Activated CD8-positive, alpha-beta memory T cell treated with anti-CD3 and anti-CD28 coated beads for 4 hours (primary cell): ENCODE measurements at regions not wholly inside any gene's neighbourhood (a gene's known extent, or its start where the extent isn't known, plus 50 kb on each side); places are given as distances from the start of the nearest gene placed in this dataset.
"Not testable (repeated sequence)": the region's sequence is repeated elsewhere in the genome, so short reads cannot be mapped to it uniquely, and the experiment has no call there.

Experiments used
- DNase-seq, 2 donors: peaks; one replicate each; pipeline ENCODE4 v3.0.0-alpha.2; 2020; ENCODE audit warnings: low read depth in 2 of 2

DNA sequence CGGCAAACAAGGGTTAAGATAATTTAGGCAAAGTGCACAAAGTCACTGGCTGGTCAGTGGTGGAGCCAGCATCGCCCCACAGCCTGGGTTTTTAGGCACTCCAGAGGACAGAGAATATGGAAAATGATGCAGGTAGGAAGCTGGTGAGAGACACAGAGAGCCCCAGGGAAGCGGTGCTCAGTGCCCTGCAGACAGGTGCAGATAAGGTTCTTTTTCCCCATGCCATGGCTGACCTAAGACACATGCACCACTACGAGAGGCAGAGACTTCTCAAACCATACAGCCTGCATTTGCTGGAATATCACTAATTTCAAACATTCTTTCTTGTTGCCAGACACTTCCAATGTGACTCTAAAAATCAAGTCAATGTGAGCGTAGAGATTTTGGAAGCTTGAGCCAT is 205.7 kb upstream of the APCDD1 start:
- no peak for DNase-seq

DNA sequence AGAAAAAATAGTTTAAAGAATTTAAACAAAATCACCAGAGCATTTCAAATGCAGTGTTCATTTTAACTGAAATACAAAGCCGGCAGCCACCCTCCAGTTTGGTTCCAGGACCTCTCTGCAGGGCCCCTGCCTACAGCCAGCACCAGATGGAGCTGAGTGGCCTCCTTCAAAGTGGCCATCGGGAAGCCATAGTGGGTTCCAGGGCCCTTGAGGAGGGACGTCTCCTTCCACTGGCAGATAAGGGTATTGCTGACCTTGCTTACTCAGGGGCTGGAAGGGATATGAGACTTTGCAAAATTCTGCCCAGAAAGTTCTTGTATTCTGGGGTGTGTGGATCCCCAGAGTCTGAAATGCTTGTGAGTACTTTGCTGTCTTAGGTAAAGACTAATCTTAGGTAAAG is 205.2 kb upstream of the APCDD1 start:
- DNase-seq, result no peak

DNA sequence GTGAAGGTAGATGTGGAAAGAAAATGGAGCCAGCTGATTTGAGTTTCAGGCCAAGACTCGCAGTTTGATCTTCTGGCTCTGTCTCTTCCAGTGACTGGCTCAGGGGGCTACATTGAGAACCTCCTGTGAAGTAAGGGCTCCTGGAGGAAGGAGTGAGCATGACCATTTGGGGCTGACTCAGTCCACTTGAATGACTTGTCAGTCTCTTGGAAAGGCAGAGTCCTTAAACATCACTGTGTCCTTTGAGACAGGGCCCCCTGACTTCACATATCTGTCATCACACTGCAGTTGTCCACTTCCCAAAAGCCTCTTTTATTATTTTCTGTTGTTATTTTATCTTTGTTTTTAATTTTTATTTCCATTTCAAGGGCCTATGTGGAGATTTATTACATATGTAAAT is 204.6 kb upstream of the APCDD1 start:
- no peak for DNase-seq

DNA sequence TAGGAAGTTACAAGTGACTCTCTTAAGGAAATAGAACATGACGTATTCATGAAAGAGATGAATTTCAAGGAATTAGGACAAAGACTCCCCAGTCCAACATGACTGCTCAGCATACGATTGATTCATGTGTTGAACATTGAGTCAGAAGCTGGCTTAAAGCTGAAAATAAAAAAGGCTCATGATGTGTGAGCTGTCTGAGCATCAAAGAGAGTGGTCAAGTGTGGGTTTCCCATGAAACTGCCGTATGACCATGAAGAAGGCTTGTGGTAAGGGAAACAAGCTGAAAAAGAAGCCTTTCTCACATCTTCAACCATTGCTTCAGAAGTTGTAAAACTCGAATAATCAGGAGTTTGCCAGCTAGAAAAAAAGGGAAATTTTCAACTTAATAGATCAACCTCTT is 201.9 kb upstream of the APCDD1 start:
- DNase-seq, result no peak

DNA sequence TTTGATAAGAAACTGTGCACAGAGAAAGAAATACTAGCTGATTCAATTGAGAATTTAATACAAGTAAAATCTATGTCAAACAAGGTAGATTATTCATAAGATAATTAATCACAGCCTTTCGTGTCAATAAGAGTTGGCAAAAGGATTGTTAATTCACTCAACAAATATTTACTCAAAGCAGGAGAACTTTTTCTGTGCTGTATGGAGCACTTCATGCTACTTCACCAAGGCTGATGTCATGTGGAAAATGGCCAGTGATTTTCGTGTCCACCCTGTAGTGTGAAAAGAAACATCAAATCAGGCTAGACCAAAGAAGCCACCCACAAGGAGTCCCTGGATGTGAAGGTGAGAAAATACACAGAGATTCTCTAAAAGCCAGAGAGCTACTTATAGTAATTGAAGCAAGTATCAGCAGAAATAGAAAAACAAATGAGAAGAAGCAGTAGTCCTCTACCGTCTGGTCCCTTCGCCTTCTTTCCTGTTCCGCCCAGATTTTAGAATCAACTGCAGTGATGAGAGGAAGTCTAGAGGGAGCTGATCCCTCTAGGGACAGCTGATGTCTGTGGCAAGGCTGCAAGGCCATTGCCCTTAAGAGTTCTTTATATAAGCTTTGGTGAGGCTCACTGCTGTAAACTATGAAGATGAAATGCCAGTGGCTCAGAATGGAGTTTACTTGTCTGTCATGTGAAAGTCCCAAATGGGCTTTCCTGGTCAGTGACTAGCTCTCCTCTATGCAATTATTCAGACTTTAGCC is 201.3 kb upstream of the APCDD1 start:
- DNase-seq, result no peak

DNA sequence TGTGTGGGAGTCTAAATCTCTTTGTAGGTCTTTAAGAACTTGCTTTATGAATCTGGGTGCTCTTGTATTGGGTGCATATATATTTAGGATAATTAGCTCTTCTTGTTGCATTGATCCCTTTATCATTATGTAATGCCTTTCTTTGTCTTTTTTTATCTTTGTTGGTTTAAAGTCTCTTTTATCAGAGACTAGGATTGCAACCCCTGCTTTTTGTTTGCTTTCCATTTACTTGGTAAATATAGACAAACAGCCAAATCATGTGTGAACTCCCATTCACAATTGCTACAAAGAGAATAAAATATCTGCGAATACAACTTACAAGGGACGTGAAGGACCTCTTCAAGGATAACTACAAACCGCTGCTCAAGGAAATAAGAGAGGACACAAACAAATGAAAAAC is 198.2 kb upstream of the APCDD1 start:
- not testable (repeated sequence) for DNase-seq

DNA sequence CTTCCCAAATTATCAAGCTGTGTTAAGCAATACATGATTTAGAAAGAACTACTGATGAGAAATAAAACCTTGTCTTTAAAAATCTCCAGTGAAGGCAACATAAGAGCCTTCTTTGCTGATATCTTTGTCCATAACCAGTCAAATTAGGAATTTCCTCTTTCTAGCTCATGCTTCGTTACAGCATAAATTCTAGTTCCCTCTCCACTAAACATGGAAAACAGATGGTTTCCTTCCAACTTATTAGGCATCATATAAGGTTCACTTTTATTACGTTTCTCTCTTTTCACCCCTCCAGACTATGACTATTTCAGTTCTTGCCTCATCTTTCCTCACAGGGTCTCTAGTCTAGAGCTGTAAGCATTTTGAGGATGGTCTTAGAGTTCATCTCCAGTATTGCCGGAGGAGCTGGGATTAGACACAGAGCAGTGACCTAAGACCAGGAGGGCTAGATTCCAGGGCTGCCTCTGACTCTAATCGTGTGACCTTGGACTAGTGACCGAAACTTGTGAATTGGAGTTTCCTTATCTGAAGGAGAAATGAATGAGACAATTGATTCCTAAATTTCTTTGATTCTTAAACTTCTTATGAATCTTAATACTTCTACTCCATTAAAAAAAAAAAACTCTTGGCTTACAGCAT is 195.5 kb upstream of the APCDD1 start:
- DNase-seq, result no peak

DNA sequence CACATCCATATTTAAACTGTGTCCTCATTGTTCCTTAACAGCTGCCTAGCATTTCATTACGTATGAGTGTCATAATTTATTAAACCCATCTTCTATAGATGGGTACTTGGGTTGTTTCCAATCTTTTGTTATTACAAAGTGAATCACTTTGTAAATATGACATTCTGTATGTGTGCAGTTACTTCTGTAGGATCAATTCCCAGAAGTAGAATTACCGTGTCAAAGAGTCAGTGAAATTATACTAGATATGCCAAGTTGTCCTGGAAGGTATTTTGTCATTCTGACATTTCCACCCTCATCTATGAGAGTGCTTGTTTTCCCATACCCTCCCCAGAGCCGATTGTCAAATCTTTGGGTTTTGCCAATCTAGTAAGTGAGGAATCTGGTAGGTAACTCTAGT is 194.5 kb upstream of the APCDD1 start:
- DNase-seq, result no peak

DNA sequence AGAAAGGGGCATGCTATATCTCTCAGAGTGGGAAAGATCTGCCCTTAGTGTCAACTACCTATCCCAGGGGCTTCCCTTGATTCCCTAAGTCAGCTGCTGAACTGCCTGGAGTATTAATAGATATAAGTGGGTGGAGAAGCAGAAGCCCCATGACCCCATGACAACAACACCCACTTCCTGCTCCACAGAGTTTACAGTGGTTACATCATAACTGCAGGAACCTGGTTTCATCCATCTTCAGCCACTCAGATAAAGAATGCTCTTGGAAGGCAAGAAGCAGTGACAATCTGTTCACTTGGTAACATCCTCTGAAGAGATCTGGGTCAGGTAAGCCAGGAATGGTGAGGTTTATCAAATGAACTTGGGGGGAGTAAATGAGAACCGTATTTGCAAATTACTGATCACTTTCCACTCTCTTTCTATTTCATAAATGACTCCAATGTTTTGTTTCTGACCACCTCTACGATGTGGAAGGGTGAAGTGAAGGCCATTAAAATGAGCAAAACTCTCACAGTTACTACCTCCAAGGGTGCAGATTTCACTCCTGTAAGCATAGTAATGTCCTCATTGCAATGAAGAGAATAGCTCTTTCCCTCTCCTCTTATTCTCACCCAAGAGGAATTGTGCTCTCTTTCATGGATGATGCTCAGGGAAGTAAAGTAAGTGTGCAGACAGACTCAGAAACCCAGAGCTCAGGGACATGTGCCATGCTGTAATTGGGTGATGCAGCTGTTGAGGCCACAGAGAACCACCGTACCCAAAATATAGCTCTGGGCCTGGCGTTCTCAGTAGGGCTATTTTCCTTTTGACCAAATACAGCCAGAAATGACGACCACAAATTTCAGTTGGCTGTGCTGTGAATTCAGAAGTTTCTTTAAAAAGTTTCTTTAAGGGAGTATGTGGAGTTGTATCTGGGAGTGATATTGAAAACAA is 192.8 kb upstream of the APCDD1 start:
- no peak for DNase-seq

DNA sequence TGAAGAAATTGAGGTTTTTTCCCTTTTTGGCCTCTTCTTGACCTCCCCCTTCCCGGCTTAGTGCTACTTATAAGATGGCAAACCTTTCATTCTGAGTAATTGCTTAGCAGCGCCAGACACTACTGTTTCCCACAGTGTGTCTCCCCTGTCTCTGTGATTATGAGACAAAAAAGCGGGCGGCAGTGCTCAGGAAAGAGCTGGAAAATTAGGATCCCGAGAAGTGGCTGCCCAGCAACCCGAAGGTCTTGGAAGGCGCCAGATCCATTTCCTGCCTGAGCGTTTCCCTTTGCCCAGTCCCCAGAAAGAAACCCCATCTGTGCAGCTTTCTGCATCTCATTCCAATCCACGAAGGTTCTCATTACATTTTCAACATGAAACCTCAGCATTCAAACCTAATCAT is 191.9 kb upstream of the APCDD1 start:
- no peak for DNase-seq

DNA sequence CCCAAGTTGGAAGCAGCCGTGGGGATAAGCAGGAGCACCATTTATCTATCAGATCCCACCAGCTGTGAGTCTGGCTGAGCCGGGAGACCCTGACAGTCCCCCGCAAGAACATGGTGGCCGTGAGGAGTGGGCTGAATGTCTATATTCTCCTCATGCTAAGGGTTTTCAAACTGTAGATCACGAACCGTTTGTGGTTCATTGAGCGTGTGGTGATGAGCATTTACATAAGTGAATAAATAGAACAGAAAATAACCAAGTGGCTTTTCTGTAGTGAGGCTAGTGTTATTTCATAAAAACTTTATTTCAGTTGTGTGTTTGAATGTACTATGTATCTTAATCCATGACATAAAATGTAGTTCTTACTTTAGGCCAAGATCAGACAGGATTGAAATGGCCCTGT is 190.2 kb upstream of the APCDD1 start:
- DNase-seq, result no peak

DNA sequence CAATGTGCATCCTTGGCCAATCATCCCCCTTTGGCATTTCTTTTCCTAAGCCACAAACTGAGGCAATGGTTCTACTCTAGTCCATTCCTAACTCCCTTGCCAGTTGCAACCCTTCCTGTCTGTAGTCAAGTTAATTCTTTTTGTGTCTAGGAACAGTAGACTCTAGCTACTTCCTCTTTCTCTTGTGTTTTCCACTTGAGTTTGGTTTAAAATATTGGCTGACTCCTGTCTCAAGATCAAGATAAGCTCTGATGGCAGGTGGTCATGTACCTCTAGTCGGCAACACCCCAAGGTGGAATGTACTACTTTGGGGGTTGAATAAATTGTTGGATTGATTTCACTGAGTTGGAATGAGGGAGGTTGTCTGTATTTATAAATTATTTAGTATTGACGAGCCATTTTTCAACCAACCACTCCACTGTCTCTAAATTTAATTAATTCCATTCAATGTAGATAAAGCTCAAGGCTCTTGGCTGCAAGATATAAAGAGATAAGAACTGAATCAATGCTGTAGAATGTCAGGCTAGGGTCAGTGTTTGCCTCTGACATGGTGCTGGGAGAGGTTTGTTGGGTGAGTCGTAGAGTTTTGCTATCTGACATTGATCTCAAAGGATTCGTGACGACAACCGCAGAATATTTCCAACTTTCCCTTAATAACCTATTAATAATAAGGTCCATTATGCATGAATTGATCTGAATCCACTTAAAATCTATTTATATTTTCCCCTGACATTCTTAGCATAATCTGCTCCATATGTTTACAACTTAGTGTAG is 188.7 kb upstream of the APCDD1 start:
- DNase-seq, result no peak

DNA sequence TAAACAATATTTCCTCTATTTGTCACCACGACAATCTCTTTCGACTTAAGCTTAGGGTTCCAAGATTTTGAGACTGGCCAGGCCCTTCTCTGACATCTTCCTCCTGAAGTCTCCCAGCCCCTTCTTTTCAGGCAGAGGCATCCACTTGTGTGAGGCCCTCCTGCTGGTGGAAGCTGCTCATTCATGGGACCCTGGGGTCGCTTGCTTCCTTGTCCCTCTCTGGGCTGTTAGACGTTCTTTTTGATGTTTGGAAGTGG is 188.2 kb upstream of the APCDD1 start:
- DNase-seq, result no peak

DNA sequence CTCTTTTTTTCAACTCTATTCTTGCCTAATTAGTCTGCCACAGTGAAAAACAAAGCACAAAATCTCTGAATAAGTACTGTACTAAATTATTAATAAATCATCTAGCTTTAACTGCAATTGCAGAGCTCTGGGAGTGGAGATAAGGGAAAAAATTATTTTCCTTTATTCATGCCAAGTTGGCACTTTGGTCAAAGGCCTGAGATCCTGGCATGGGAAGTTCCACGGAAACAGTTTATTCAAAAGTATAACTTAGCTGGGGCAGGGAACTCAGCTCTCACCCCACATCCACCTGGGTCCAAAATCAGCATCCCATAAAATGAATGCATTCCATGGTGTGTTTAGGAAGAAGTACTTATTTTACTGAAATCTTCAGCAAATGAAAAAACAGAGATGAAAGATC is 185.2 kb upstream of the APCDD1 start:
- no peak for DNase-seq

DNA sequence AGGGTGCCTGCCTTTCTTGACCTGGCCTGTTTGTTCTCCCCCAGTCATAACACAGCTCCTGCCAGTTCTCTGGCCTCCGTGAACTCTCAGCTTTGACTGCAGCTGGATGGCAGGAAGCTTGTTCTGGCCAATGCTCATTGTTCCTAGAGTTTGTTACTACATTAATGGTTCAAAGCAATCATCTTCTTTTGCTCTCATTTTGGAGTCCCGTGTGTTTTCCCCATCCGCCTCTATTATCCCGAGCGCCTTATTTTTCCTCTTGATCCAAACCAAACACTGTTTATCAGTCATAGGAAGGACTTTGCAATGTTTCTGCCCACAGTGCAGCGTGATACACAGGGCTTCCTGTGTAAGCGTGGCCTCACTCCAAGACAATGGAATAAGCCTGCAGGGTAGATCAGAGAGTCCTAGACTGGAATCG is 184.3 kb upstream of the APCDD1 start:
- DNase-seq, result no peak

DNA sequence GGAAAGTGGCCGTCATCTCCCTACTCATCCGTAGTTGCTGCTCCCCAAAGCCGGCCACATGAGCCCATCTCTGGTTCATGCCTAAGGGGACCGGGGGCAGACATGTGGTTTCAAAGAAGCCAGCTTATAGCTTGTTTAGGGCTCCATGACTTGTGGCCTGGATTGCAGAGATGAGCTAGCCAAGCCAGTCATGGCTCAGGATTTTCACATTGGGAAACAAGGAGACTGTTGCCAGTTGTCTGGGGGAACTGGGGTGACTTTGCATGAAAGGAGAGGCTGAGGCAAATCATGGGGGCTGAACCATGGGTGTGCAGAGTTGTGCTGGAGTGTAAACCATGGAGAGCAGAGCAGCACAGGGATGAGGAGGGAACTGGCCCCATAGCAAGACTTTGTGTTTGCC is 183.0 kb upstream of the APCDD1 start:
- DNase-seq, result no peak

DNA sequence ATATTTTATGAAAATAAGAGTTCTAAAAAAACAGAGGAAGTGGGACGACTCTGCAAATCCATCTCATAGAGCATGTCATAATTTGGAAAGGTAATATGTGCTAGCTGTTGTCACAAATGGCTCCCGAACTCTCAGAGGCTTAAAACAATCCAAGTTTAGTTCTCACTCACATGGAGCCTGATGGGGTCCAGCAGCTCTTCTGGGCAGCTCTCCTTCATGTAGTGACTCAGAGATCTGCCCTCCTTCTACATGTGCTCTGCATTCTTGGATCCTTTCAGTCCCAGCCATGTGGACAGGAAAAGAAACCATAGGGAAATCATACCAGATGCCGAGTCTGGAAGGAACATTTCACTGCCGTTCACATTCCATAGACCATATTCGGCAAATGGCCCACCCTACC is 180.1 kb upstream of the APCDD1 start:
- DNase-seq, result no peak

DNA sequence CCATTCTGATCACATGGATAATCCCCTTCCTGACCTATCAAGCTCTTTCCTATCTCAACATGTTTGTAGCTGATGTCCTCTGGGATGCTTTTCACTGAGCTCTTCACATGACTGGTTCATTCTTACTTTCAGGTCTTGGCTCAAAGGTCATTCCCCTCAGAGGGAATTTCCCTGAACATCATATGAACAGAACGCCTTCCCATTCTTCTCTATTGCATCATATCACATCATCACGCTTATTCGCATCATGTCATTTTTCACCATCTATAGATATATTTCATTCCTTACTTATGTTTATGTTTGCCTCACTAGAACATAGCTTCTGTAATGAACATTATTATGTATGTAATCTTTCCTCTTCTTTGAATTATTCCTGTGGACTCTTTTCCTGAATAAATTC is 178.9 kb upstream of the APCDD1 start:
- DNase-seq, result no peak

DNA sequence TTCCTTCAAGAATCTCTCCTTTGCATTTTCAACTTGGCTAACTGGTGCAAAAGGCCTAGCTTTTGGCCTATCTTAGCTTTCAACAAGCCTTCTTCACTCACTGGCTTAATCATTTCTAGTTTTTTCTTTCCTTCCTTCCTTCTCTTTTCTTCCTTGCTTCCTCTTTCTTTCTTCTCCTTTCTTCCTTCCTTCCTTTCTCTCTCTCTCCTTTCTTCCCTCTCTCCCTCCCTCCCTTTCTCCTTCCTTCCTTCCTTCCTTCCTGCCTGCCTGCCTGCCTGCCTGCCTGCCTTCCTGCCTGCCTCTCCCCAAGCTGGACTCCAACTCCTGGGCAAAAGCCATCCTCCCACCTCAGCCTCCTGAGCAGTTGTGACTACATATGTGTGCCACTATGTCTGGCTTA is 176.2 kb upstream of the APCDD1 start:
- no peak for DNase-seq

DNA sequence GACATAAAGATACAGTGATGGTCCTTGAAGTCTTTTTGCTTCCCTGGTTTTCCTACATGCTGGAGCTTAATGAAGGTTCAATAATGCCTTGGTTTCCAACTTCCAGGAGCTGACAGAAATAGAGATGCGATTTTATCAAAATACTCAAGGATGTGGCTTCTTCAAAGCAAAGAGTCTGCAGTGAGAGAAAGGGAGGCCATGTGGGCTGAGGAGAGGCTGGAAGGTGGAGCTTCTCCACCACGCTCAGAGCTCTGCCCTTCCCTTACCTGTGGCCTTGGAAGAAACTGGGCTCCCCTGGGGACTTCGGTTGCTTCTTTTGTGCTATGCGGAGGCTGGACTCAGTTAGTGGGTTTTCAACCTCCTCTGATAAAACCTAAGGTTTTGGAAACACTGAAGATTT is 175.0 kb upstream of the APCDD1 start:
- no peak for DNase-seq

DNA sequence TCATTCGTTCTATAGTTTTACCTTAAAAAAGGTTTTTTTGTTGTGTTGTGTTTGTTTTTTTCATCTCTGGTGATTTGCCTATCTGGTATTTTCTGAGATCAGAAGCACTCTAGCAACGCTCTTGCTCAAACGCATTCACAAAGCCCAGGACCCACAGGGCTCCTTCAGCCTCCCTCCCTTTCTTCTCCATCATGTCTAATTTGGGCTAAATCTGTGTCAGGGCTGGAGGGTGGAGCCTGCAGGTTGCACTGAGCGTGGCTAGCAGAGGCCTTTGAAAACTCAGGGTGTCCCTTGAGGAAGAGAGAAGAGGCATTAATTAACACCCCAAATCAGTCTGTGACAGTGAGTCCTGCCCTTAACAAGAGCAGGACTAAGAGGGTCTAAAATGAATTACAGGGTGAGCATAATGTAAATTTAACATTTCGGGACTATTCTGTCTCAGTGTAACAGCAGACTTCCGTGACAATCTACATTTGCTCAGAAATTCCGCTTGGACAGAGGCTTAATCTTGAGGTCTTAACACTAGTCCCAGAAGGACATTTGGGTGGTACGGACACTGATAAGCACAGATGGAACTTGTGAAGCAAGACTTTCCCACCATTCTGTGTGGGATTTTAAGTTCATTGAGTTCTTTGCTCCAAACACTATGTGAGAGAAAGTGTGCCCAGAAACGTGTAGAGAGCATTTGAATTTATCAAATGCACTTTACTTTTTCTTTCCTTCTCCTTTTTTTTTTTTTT is 174.4 kb upstream of the APCDD1 start:
- DNase-seq, result no peak
